Central memory CD4-positive, alpha-beta T cell (primary cell): ENCODE measurements at regions not wholly inside any gene's neighbourhood (a gene's known extent, or its start where the extent isn't known, plus 50 kb on each side); places are given as distances from the start of the nearest gene placed in this dataset.

ENCODE experiments used
- DNase-seq: peaks from one replicate; pipeline ENCODE4 v3.0.0; 2022

GRCh38 chr15:70440416-70441138 is 322.8 kb downstream of the UACA start:
- no peak for DNase-seq

- no peak for DNase-seq
Measured at GRCh38 chr15:70439880-70440279, 323.5 kb downstream of the UACA start.

- no peak for DNase-seq
Measured at GRCh38 chr15:70439304-70439877, 324.0 kb downstream of the UACA start.

GRCh38 chr15:70438776-70439175 is 324.6 kb downstream of the UACA start:
- DNase-seq: no peak

- no peak for DNase-seq
Measured at GRCh38 chr15:70437882-70438451, 325.4 kb downstream of the UACA start.

- DNase-seq: no peak
Measured at GRCh38 chr15:70437089-70437488, 326.3 kb downstream of the UACA start.

GRCh38 chr15:70436428-70436827 is 326.9 kb downstream of the UACA start:
- DNase-seq: no peak

GRCh38 chr15:70435872-70436271 is 327.5 kb downstream of the UACA start:
- DNase-seq: no peak

- DNase-seq: no peak
Measured at GRCh38 chr15:70435369-70435768, 328.0 kb downstream of the UACA start.

GRCh38 chr15:70433586-70434324 is 329.6 kb downstream of the UACA start:
- no peak for DNase-seq

- no peak for DNase-seq
Measured at GRCh38 chr15:70432924-70433495, 330.3 kb downstream of the UACA start.

GRCh38 chr15:70431854-70432253 is 331.5 kb downstream of the UACA start:
- DNase-seq: no peak

GRCh38 chr15:70430069-70430468 is 332.4 kb upstream of the TLE3 start:
- DNase-seq: no peak

GRCh38 chr15:70429056-70429722 is 331.5 kb upstream of the TLE3 start:
- DNase-seq: no peak

GRCh38 chr15:70428211-70428822 is 330.6 kb upstream of the TLE3 start:
- no peak for DNase-seq

- no peak for DNase-seq
Measured at GRCh38 chr15:70427167-70428120, 329.7 kb upstream of the TLE3 start.

- no peak for DNase-seq
Measured at GRCh38 chr15:70426096-70426821, 328.5 kb upstream of the TLE3 start.

- peak; percentile 8 for DNase-seq
Measured at GRCh38 chr15:70424937-70425411, 327.3 kb upstream of the TLE3 start.

- no peak for DNase-seq
Measured at GRCh38 chr15:70423267-70423666, 325.6 kb upstream of the TLE3 start.

- DNase-seq: no peak
Measured at GRCh38 chr15:70422342-70422741, 324.6 kb upstream of the TLE3 start.
